ENCODE measurements at regions not wholly inside any gene's neighbourhood (a gene's known extent, or its start where the extent isn't known, plus 50 kb on each side); places are given as distances from the start of the nearest gene placed in this dataset.

GRCh38 chr1:229819091-229819490 lies 193.0 kb downstream of the URB2 start (continued):
- TF ChIP-seq SIRT6 (IDR thresholded peaks at IDR 0.05; ENCODE audit: low read length), result no peak
- no peak for TF ChIP-seq JUN (IDR thresholded peaks at IDR 0.05; ENCODE audit: low read depth, low read length)
- TF ChIP-seq CEBPB (IDR thresholded peaks at IDR 0.05; ENCODE audit: low read depth, low read length), result no peak
- no peak for TF ChIP-seq SIN3A (conservative IDR thresholded peaks at IDR 0.05 in 1 of 2, IDR thresholded peaks at IDR 0.05 in 1 of 2; ENCODE audit: low read depth in 1 of 2, low read length in 2 of 2)
- no peak for TF ChIP-seq GABPA (IDR thresholded peaks at IDR 0.05; ENCODE audit: borderline replicate concordance, insufficient read depth, low read length)
- no peak for TF ChIP-seq SAP30 (IDR thresholded peaks at IDR 0.05; ENCODE audit: insufficient read depth, insufficient replicate concordance, low read length)
